Activated T-cell treated with anti-CD3 and anti-CD28 coated beads for 1 hour (primary cell): ENCODE measurements at regions not wholly inside any gene's neighbourhood (a gene's known extent, or its start where the extent isn't known, plus 50 kb on each side); places are given as distances from the start of the nearest gene placed in this dataset.

ENCODE experiments used
- DNase-seq: peaks from one replicate; pipeline ENCODE4 v3.0.0-alpha.2; 2020; ENCODE audit warnings: low read depth

DNA sequence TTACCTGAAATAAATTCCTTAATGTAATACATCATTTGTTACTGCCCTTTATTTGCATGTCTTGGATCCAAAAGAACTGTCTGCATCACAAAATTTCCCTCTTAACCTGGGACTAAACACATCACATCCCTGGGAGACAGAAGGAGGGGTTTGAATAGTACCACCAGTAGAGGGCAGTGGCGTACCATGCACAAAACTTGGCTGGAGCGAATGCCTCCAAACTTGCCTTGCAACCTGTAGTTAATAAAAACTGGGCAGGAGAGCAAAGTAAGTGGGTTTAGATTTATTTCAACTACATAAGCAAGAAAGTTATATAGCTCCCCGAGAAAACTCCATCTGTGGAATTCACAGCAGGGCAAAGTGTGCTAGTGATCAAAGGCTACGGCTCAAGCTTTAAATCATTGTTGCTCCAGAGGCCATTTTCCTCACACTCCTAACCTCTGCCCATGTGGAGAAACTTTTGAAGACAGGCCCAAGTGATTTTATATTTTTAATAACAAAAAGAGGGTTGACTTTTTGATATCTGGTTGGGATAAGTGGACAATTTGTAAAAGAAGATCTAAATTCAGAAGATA lies 1176.7 kb upstream of the SEL1L start:
- DNase-seq = no peak

DNA sequence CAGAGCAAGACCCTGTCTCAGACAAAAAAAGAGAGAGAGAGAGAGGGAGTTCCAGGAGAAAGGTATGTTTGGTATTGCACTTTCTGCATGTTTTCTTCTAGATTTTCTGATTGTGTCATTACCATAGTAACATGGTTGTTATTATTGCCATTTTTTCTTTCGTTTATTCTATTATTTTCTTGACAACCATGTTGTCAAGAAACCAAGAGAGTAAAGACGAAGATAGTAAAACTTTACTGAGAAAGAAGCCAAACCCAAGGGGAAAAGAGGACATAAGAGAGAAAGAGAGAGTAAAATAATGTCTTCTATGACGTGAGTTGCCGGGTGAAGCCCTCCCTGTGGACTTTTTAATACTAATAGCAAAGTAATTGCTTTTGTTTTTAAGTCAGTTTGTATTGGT lies 1186.0 kb upstream of the SEL1L start:
- no peak for DNase-seq

DNA sequence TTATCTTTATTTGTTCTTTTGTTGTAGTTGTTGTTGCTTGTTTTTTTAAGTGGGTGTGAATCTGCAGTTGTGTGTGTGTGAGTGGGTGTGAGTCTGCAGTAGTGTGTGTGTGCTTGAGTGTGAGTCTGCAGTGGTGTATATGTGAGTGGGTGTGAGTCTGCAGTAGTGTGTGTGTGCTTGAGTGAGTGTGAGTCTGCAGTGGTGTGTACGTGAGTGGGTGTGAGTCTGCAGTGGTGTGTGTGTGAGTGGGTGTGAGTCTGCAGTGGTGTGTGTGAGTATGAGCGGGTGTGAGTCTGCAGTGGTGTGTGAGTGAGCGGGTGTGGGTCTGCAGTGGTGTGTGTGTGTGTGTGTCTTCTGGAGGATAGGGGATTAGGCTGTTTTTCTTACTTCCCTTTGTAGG lies 1186.8 kb upstream of the SEL1L start:
- no peak for DNase-seq

- DNase-seq = no peak
Observed at GRCh38 chr14:82720946-82721345, 1187.3 kb upstream of the SEL1L start.

DNA sequence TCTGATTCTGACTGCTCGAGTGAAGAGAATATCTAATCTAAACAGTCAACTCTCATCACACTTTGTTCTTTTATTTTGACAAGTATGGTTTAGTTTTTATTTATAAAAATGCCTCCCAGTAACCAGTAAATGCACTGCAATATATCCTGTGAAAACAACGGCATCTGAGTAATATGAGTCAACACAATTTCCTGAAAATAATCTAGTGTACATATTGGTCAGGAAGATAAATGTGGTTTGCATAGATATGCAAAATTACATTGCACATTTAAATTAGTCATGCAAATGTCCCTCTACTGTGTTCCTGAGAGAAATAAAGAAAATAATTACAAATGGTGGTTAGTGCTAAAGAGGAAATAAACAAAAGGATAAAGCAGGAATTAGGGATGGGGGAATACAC lies 1190.7 kb upstream of the SEL1L start:
- no peak for DNase-seq

- no peak for DNase-seq
Observed at GRCh38 chr14:82725213-82725612, 1191.6 kb upstream of the SEL1L start.

DNA sequence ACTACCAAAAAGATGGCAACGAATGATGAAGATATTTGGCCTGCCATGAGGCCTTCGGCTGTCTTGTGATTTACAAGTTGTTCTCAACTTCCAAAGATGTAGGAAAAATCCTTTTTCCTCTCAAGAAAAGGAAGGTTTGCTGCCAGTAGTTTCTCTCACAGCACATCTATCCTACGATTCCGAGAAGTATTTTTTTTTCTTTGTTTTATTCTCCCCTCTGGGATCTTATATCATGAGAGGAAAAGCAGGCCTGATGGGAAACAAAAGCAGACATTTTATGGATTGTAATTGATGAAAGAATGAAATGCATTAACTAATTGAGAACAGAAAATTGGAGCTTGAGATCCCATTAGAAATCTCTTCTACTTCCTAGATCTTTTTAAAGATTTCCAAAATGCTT lies 1197.9 kb upstream of the SEL1L start:
- DNase-seq = no peak

GRCh38 chr14:82740547-82740946 lies 1206.9 kb upstream of the SEL1L start:
- no peak for DNase-seq

DNA sequence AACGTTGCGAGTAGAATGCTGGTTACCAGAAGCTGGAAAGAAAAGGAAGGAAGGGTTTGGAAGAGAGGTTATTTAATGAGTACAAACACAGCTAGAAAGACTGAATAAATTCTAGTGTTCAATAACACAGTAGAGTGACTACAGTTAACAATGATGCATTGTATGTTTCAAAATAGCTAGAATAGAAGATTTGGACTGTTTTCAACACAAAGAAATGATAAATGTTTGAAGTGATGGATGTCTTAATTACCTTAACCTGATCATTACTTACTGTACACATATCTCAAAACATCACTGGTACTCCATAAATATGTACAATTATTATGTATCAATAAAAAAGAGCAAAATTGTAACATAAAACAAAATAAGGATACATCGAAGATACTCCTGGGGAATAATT lies 1221.8 kb upstream of the SEL1L start:
- DNase-seq = no peak

GRCh38 chr14:82755923-82756322 lies 1222.3 kb upstream of the SEL1L start:
- no peak for DNase-seq

- DNase-seq = no peak
Observed at GRCh38 chr14:82757776-82758175, 1224.1 kb upstream of the SEL1L start.

- no peak for DNase-seq
Observed at GRCh38 chr14:82759656-82760055, 1226.0 kb upstream of the SEL1L start.

GRCh38 chr14:82766123-82766522 lies 1232.5 kb upstream of the SEL1L start:
- no peak for DNase-seq

GRCh38 chr14:82766996-82767395 lies 1233.3 kb upstream of the SEL1L start:
- no peak for DNase-seq

- no peak for DNase-seq
Observed at GRCh38 chr14:82776958-82777357, 1243.3 kb upstream of the SEL1L start.

DNA sequence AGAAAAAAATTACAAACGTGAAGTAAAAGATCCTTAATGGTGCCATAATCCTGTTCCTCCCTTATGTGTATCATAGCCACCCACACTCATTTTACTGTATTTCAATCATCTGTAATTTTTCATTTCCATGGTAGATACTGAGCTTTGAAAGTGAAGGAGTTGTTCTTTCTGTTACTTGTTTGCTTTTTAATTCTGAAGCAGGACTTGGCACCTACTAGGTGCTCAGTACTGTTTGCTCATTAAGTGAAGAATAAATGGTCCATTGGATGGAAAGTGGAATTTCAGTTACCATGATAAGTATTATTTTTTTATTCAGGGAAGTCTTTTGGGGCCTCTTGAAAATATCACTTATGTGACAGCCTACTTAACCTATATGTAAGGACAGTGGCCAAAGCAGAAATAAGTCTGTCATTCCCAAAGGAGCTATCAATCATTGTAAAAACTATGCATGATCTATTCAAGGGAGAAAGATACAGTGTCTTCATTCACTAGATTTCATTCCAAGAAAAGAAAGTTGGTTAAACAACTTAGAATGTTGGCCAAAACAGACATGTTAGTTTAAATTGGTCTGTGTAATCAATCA lies 1244.4 kb upstream of the SEL1L start:
- DNase-seq = no peak

GRCh38 chr14:82778601-82779000 lies 1244.9 kb upstream of the SEL1L start:
- no peak for DNase-seq

- DNase-seq = no peak
Observed at GRCh38 chr14:82779301-82779700, 1245.6 kb upstream of the SEL1L start.

GRCh38 chr14:82785756-82786482 lies 1252.3 kb upstream of the SEL1L start:
- no peak for DNase-seq

DNA sequence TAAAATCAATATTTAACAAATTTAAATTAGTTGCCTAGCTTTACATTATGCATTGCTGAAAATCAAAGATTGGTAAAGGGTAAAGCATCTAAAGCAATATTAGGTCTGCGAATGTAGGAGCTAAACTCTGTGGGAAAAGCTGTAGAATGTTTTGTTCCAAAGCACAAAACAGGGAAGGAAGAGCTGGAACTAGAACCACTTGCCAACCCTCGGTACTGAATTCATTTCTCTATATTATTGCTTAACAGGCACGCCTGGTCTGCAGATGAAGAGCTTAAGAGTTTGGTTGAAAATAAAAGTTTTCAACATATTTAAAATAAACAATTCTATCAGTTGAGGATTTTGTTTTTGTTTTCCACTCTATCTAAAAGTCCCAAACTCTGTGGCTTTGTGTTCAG lies 1252.8 kb upstream of the SEL1L start:
- no peak for DNase-seq

DNA sequence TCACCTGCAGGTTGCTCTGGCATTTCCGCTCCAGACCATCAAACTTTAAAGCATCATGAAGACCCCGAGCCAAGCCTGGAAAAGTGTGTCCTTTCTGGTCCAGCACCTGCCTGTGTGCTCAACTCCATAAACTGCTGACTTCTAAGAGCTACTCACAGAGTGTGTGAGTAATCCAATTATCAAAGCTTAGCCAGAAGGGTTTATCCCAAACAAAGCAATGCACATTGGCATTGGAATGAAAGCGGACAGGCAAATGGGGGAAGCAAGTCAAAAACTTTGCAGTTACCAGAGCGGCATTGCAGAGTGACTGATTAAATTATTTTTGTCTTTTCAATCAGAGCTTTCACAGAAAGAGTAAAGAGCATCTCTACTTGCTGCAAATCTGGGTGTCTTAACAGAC lies 1262.4 kb upstream of the SEL1L start:
- no peak for DNase-seq

DNA sequence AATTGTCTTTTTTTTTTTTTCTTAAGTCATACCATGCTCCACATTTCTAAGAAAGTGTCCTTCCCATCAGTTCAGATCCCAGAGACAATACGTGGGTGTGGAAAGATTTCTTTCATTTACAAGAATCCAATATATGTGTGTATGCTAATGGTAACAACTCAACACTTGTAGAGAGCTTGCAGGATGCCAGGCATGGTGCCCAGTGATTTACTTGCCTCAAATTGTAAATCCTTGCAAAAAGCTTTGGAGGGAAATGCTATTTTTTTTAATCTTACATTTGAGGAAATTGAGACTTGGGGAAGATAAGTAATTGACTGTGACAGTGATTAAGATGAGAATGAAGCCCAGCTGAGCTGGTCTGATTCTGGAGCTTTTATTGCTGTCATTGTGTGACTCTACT lies 1264.6 kb upstream of the SEL1L start:
- no peak for DNase-seq

GRCh38 chr14:82805892-82806825 lies 1272.5 kb upstream of the SEL1L start:
- no peak for DNase-seq
